Esophagus squamous epithelium (tissue), 4 donors: ENCODE measurements at regions not wholly inside any gene's neighbourhood (a gene's known extent, or its start where the extent isn't known, plus 50 kb on each side); places are given as distances from the start of the nearest gene placed in this dataset.

ENCODE experiments used
- POLR2A ChIP-seq, 4 donors: fragments of 450-650 bp; IDR thresholded peaks; one replicate each; pipeline ENCODE4 v1.6.1; 2017; ENCODE audit warnings: antibody characterized with exemption in 4 of 4, mild to moderate bottlenecking in 4 of 4, moderate library complexity in 3 of 4
- TF ChIP-seq, protein P1 (sequence below), 6 experiments: fragments of 450-650 bp in 4 of 6; fragments of 200-600 bp in 2 of 6; sonication (generic) in 2 of 6; IDR thresholded peaks; one replicate each; pipeline ENCODE4 v1.5.1; 2016 to 2019; ENCODE audit warnings: antibody characterized with exemption in 6 of 6, mild to moderate bottlenecking in 4 of 6, moderate library complexity in 4 of 6

DNA sequence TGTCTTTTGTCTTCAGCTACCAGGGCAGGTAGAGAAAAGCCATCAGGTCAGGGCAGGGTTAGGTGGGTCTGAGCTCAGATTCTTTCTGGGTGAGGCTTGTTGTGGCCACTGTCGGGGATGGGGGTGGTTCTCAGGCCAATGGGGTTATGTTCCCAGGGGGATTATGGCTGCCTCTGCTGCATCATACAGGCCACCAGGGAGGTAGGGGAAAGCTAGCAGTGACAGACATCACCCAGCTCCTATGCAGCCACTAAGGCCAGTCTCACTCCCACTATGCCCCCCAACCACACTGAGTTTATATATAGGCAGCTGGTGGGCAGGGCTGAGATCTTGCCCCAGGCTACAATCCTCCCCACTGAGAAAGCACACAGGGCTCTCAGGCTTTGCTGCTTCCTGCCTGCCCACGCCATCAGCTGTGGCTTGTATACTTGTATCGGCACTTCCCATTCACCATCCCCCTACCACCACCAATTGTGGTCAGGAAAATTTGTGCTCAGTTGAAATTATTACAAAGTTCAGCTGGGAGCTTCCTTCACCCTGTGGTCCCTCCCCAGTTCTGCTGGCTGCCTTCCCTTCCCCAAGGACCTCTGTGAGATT lies 72.6 kb upstream of the PTPN13 start:
- TF ChIP-seq, protein P1, sequence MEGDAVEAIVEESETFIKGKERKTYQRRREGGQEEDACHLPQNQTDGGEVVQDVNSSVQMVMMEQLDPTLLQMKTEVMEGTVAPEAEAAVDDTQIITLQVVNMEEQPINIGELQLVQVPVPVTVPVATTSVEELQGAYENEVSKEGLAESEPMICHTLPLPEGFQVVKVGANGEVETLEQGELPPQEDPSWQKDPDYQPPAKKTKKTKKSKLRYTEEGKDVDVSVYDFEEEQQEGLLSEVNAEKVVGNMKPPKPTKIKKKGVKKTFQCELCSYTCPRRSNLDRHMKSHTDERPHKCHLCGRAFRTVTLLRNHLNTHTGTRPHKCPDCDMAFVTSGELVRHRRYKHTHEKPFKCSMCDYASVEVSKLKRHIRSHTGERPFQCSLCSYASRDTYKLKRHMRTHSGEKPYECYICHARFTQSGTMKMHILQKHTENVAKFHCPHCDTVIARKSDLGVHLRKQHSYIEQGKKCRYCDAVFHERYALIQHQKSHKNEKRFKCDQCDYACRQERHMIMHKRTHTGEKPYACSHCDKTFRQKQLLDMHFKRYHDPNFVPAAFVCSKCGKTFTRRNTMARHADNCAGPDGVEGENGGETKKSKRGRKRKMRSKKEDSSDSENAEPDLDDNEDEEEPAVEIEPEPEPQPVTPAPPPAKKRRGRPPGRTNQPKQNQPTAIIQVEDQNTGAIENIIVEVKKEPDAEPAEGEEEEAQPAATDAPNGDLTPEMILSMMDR (IDR thresholded peaks at IDR 0.05), result no peak
- no peak for TF ChIP-seq POLR2A (IDR thresholded peaks at IDR 0.05)
